Right lobe of liver (tissue), 4 donors: ENCODE measurements at regions not wholly inside any gene's neighbourhood (a gene's known extent, or its start where the extent isn't known, plus 50 kb on each side); places are given as distances from the start of the nearest gene placed in this dataset.

Experiments
- POLR2A ChIP-seq: fragments of 450-650 bp; IDR thresholded peaks from one replicate; pipeline ENCODE4 v1.6.1; 2017; ENCODE audit warnings: antibody characterized with exemption, mild to moderate bottlenecking
- TF ChIP-seq, protein P1 (sequence below), 4 donors: fragments of 200-600 bp in 3 of 4; fragments of 450-650 bp in 1 of 4; IDR thresholded peaks; one replicate each; pipeline versions ENCODE4 v1.5.1 to v1.8.0; 2016 to 2022; ENCODE audit warnings: antibody characterized with exemption in 4 of 4, mild to moderate bottlenecking in 2 of 4
- donor health status: DM: no; HTN: no; CAD: no.
- donor health status: DM: no; HTN: no; CAD: no.
- donor health status: DM: no; HTN: yes; CAD: no.

DNA sequence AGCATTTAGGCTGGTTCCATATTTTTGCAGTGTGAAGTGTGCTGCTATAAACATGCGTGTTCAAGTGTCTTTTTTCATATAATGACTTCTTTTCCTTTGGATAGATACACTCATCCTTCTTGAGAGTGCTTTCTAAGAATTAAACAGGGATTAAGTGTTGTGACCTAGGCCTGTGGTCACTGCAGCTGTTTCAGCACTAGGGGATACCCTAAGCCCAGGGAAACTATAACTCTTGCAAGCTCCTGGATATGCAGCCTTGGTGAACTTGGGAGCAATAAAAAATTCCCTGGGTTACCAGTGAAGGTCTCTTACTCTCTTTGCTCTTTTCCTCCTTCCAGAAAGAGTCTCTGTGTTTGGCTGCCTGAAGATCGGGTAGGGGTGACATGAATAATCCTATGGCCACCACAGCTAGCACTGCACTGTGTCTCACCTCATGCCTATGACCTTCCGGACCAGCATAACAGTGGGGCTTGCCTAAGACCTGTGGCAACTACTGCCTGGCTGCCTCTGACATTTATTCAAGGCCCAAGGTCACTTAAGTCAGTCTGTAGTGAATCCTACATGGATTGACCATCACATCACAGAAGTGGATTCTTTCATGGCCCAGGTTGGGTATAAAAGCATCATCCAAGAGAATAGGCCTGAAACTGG is 799.7 kb downstream of the DACH1 start:
- TF ChIP-seq, protein P1, sequence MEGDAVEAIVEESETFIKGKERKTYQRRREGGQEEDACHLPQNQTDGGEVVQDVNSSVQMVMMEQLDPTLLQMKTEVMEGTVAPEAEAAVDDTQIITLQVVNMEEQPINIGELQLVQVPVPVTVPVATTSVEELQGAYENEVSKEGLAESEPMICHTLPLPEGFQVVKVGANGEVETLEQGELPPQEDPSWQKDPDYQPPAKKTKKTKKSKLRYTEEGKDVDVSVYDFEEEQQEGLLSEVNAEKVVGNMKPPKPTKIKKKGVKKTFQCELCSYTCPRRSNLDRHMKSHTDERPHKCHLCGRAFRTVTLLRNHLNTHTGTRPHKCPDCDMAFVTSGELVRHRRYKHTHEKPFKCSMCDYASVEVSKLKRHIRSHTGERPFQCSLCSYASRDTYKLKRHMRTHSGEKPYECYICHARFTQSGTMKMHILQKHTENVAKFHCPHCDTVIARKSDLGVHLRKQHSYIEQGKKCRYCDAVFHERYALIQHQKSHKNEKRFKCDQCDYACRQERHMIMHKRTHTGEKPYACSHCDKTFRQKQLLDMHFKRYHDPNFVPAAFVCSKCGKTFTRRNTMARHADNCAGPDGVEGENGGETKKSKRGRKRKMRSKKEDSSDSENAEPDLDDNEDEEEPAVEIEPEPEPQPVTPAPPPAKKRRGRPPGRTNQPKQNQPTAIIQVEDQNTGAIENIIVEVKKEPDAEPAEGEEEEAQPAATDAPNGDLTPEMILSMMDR (IDR thresholded peaks at IDR 0.05), result peak in 1 of 4 donors; percentile 4
- TF ChIP-seq POLR2A, result no peak
